Upper lobe of left lung (tissue), 6 donors: ENCODE measurements at regions not wholly inside any gene's neighbourhood (a gene's known extent, or its start where the extent isn't known, plus 50 kb on each side); places are given as distances from the start of the nearest gene placed in this dataset.

ENCODE experiments used
- ATAC-seq, 2 donors: fragments of 200-7000 bp; cut with Tn5 transposase; one replicate each; pipeline ENCODE4 v1.9.1; 2022; ENCODE audit warnings: mild to moderate bottlenecking in 2 of 2, moderate library complexity in 2 of 2; ENCODE audit not compliant: low FRiP score in 2 of 2
- DNase-seq, 2 donors: peaks; one replicate each; pipeline ENCODE4 v3.0.0-alpha.2; 2019 to 2020
- H3K27ac ChIP-seq, 4 donors: fragments of 200-600 bp; sonication (generic); one replicate each; pipeline ENCODE4 v1.5.1; 2016 to 2019
- H3K27me3 ChIP-seq, 4 donors: fragments of 200-600 bp; sonication (generic); one replicate each; pipeline ENCODE4 v1.5.1; 2017 to 2019
- H3K36me3 ChIP-seq, 4 donors: fragments of 200-600 bp; sonication (generic); one replicate each; pipeline ENCODE4 v1.5.1; 2016 to 2019
- H3K4me1 ChIP-seq, 4 donors: fragments of 200-600 bp; sonication (generic); one replicate each; pipeline ENCODE4 v1.5.1; 2018 to 2019
- H3K4me3 ChIP-seq, 4 donors: fragments of 200-600 bp; sonication (generic); one replicate each; pipeline ENCODE4 v1.5.1; 2017 to 2019; ENCODE audit warnings: mild to moderate bottlenecking in 2 of 4, moderate library complexity in 1 of 4
- H3K9me3 ChIP-seq, 4 donors: fragments of 200-600 bp; sonication (generic); one replicate each; pipeline ENCODE4 v1.5.1; 2018 to 2019
- EP300 ChIP-seq, 4 donors: sonication (generic); formaldehyde crosslinking; IDR thresholded peaks; one replicate each; pipeline ENCODE4 v1.5.1; 2017; ENCODE audit warnings: antibody characterized with exemption in 4 of 4, control low read depth in 2 of 4
- POLR2A ChIP-seq, 4 donors: fragments of 450-650 bp; IDR thresholded peaks; one replicate each; pipeline ENCODE4 v1.5.1; 2016 to 2017; ENCODE audit warnings: antibody characterized with exemption in 4 of 4, mild to moderate bottlenecking in 2 of 4
- POLR2AphosphoS5 ChIP-seq, 2 donors: sonication (generic); formaldehyde crosslinking; IDR thresholded peaks; one replicate each; pipeline ENCODE4 v1.5.1; 2017; ENCODE audit warnings: antibody characterized with exemption in 2 of 2
- WGBS, 2 donors: methylation state at CpG; one replicate each; pipeline ENCODE4 v1.1.5; 2017 to 2018; 5-methylcytosine and 5-hydroxymethylcytosine counted together
- TF ChIP-seq, protein P1 (sequence below), 6 experiments: fragments of 450-650 bp in 4 of 6; fragments of 200-600 bp in 2 of 6; sonication (generic) in 2 of 6; IDR thresholded peaks; one replicate each; pipeline ENCODE4 v1.5.1; 2016 to 2019; ENCODE audit warnings: antibody characterized with exemption in 6 of 6
- donor health status: DM: no; HTN: no; CAD: no; lungs with moderate emphysema.
- donor health status: DM: no; HTN: yes; CAD: no; lungs with severe emphysema.

GRCh38 chr14:46147452-46147851 is 504.1 kb downstream of the RPL10L start:
- no peak overlapping the region for H3K4me3 ChIP-seq
- ATAC-seq: no peak
- no peak for TF ChIP-seq POLR2AphosphoS5 (IDR thresholded peaks at IDR 0.05)
- no peak for TF ChIP-seq EP300 (IDR thresholded peaks at IDR 0.05)

GRCh38 chr14:46147024-46147423 is 504.6 kb downstream of the RPL10L start:
- Histone ChIP-seq H3K9me3 (no peaks in the 10 kb centered on the region), H3K27me3 (no peaks in the 10 kb centered on the region), H3K4me1 (no peaks in the 10 kb centered on the region), H3K27ac (no peak overlapping the region), H3K4me3 (no peak overlapping the region), H3K36me3 (no peaks in the 10 kb centered on the region)
- WGBS, 2 donors: 63 to 75% methylated on average over 1 of the region's 1 CpG
- ATAC-seq (no peak), DNase-seq (no peak)
- TF ChIP-seq EP300 (IDR thresholded peaks at IDR 0.05) (no peak), POLR2A (IDR thresholded peaks at IDR 0.05) (no peak)
- TF ChIP-seq, protein P1, sequence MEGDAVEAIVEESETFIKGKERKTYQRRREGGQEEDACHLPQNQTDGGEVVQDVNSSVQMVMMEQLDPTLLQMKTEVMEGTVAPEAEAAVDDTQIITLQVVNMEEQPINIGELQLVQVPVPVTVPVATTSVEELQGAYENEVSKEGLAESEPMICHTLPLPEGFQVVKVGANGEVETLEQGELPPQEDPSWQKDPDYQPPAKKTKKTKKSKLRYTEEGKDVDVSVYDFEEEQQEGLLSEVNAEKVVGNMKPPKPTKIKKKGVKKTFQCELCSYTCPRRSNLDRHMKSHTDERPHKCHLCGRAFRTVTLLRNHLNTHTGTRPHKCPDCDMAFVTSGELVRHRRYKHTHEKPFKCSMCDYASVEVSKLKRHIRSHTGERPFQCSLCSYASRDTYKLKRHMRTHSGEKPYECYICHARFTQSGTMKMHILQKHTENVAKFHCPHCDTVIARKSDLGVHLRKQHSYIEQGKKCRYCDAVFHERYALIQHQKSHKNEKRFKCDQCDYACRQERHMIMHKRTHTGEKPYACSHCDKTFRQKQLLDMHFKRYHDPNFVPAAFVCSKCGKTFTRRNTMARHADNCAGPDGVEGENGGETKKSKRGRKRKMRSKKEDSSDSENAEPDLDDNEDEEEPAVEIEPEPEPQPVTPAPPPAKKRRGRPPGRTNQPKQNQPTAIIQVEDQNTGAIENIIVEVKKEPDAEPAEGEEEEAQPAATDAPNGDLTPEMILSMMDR (IDR thresholded peaks at IDR 0.05): no peak

More at GRCh38 chr14:46147452-46147851, 504.1 kb downstream of the RPL10L start:
- Histone ChIP-seq H3K27me3 (no peaks in the 10 kb centered on the region), H3K4me1 (no peaks in the 10 kb centered on the region), H3K27ac (no peak overlapping the region), H3K36me3 (no peaks in the 10 kb centered on the region), H3K9me3 (no peaks in the 10 kb centered on the region)
- no peak for DNase-seq

- H3K4me3 ChIP-seq: no peak overlapping the region
- DNase-seq: no peak
- no peaks in the 10 kb centered on the region for H3K4me1 ChIP-seq
- no peak for TF ChIP-seq EP300 (IDR thresholded peaks at IDR 0.05)
- TF ChIP-seq, protein P1 (IDR thresholded peaks at IDR 0.05): no peak
- TF ChIP-seq POLR2A (IDR thresholded peaks at IDR 0.05): no peak
- TF ChIP-seq POLR2AphosphoS5 (IDR thresholded peaks at IDR 0.05): no peak
- no peaks in the 10 kb centered on the region for H3K9me3 ChIP-seq
- 56 to 77% methylated on average over 2 of the region's 2 CpGs for WGBS, 2 donors
- H3K36me3 ChIP-seq: no peaks in the 10 kb centered on the region
- H3K27me3 ChIP-seq: no peaks in the 10 kb centered on the region
- no peak overlapping the region for H3K27ac ChIP-seq
- ATAC-seq: no peak
Observed at GRCh38 chr14:46140445-46140844, 511.1 kb downstream of the RPL10L start.

DNA sequence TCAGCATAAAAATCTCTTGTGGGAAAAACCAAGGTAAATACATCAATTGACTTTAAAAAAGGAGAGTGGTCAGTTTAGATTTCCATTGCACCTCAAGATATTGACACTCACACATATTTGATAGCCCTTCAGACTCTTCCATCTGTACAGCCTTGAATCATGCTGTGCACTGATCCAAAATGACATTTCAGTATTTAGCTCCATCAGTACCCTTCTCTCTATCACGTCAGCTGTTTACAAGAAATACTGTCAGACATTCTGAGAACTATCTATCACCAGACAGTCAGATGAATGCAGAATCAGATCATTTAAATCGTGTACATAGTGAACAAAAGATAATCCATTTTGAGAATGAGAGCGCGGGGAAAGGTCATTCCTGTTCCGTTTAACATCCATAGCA is 511.9 kb downstream of the RPL10L start:
- Histone ChIP-seq H3K36me3 (no peaks in the 10 kb centered on the region), H3K4me1 (no peaks in the 10 kb centered on the region), H3K9me3 (no peaks in the 10 kb centered on the region), H3K4me3 (no peak overlapping the region), H3K27me3 (no peaks in the 10 kb centered on the region), H3K27ac (no peak overlapping the region)
- DNase-seq (no peak), ATAC-seq (no peak)
- TF ChIP-seq EP300 (IDR thresholded peaks at IDR 0.05) (no peak), POLR2AphosphoS5 (IDR thresholded peaks at IDR 0.05) (no peak), POLR2A (IDR thresholded peaks at IDR 0.05) (no peak)
- TF ChIP-seq, protein P1 (IDR thresholded peaks at IDR 0.05): no peak
- 68 to 72% methylated on average over 5 of the region's 5 CpGs for WGBS, 2 donors

- no peaks in the 10 kb centered on the region for H3K4me1 ChIP-seq
- DNase-seq: no peak
- no peak for TF ChIP-seq POLR2AphosphoS5 (IDR thresholded peaks at IDR 0.05)
- TF ChIP-seq EP300 (IDR thresholded peaks at IDR 0.05): no peak
- TF ChIP-seq, protein P1 (IDR thresholded peaks at IDR 0.05): no peak
- no peak for TF ChIP-seq POLR2A (IDR thresholded peaks at IDR 0.05)
- H3K27ac ChIP-seq: no peak overlapping the region
- no peak overlapping the region for H3K4me3 ChIP-seq
- no peak for ATAC-seq
- no peaks in the 10 kb centered on the region for H3K9me3 ChIP-seq
- no peaks in the 10 kb centered on the region for H3K27me3 ChIP-seq
- H3K36me3 ChIP-seq: no peaks in the 10 kb centered on the region
Observed at GRCh38 chr14:46137786-46138185, 513.8 kb downstream of the RPL10L start.
